NCI-H748 (cell line): ENCODE measurements at regions not wholly inside any gene's neighbourhood (a gene's known extent, or its start where the extent isn't known, plus 50 kb on each side); places are given as distances from the start of the nearest gene placed in this dataset.
"Not testable (repeated sequence)": the region's sequence is repeated elsewhere in the genome, so short reads cannot be mapped to it uniquely, and the experiment has no call there.

Experiments used
- DNase-seq: peaks from one replicate; lab custom pipeline; 2025; ENCODE audit not compliant: unreplicated experiment; lab: John Stamatoyannopoulos, UW

DNA sequence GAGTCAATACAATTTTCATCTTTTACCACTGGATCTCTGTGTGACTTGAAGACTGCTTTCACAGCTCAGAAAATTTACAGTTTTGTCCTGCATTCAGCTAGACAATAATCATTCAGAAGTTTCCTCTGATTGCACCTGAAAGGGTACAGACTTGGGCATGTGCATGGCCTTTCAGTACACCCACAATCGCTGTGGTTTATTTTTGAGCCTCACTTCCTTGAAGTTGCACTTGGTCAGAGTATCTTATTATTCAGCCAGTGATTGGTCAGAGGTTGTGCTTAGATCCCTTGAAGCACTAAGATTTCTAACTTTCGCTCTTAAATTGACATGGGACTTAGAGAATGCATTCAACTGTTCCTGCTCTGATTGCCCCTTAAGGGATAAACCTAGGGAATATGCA, 508.2 kb downstream of the FAM181B start:
- DNase-seq, result no peak

DNA sequence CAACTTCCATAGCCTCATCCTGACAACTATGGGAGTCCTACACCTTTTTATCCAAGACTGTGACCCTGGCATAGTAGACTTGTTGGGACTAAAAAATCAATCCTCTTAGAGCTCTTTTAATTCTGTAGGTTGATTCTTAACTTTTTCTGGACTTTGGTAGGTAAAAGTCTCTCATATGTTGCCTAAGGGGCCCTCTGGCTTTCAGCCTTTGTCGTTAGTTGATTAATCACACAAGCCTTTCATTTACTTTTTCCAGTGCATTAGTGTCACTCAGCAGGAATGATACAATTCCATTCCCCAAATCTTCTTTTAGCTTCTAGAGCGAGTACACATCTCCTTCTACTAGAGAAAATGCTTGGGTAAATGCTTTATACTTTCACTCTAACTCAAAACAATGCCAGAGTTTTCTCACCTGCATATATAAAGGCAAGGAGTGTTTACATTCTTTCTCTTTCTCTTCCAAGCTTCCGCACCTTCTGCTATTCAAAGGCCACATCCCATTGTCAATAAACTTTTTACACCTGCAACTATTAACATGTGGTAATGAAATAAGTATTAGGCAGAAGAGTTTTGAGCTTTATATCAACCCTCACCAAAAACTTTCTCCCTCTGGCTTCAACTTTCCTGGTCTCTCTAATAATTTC, 516.6 kb downstream of the FAM181B start:
- no peak for DNase-seq

DNA sequence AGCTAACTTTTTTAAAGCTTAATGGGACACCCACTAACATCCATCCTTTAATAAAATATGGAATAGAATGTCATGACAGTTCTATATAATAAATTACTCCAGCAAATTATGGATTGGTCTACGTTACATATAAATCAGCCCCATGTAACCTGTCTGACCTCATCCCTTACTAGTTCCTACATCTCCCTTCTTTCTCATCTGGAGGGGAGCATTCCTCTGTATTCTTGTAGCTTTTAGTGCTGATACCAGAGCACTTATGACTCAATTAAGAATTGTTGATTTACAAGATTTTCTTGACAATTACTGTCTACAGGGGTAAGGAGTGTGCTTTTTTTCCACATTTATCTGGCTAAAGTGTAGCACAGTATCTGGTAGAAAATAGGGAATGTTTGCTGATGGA, 523.7 kb downstream of the FAM181B start:
- DNase-seq, result no peak

DNA sequence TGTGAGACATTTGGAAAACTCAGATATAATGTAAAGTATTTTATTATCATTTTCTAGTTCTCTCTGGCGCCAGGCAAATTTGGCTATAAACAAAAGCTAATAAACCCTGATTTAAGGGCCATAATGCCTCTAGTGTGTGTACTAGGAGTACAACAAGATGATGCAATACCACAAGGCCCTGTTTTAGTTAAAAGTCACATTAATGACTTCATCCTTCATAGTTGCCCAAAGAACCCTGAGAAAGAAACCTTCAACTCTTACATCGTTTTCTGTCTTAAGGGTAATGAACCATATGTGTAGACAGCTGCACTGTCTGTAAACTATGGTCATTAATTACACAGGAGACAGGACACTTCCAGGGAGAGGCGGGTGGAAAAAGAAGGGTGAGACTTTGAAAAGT, 538.4 kb downstream of the FAM181B start:
- DNase-seq, result no peak

DNA sequence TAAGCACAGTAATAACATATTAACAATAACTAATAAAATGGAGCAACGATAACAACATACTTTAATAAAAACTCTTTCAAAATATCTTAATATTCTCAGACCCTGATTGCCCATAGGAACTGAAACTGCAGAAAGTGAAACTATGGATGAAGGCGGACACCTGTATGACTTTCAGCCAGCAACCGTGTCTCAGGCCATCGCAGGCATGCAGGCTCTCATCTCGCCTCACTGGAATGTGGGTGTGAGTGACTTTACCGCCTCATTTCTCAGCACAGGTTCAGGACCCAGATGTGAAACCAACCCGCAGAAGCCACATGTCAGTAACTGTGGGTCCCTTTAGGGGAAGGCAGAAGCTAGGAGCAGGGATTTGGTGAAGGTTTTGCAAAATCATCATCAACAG, 539.1 kb downstream of the FAM181B start:
- no peak for DNase-seq

DNA sequence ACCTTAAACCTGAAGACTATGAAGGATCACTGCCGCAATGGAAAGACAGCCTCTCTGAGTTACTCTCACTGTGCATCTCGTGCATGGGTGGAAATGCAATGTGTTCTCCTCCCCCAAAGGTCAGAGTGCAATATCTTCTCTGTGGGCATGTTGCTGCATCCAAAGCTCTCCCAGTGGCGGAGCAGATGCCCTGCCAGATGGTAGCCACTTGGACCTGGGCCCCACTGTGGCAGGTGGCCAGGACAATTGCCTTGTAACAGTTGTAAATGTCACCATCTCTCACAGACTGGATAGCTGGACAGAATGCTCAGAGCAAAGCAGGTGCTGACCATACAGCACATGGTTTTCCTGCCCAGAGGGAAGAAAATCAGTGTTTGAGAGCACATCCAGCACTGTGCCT, 542.0 kb downstream of the FAM181B start:
- no peak for DNase-seq

DNA sequence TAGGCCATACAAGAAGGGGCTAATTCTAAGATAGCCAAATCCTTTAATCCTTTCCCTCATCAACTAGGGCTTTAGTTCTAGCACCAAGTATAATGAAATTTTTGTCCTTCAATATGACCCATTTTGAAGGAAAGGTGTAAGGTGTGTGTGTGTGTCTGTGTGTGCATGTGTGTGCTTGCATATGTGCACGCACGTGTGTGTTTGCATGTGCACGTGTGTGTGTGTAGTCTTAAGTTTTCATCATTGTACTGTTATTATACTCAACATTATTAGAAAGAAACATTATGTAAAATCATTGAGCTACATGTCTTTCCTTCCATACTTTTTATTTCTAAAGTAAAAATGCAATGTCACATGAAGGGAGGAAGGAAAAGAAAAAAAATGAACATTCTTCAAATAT, 547.7 kb downstream of the FAM181B start:
- no peak for DNase-seq

DNA sequence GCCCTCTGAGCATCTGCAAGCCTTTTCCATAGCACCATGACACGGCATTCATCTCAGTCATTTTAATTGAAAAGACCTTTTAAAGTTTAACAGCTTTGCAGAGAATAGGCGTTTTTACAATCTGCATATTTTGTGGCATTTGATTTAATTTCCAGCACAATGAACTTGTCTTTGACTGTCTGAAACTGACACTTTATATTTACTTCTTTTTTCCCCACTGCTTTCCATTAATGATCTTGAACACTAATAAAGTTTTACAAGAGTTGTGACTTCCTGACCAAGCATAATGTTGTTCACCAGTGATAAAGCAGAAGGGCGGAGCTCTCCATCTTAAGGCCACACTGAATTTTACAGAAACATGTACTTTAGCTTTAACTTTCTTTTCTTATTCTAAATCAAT, 548.7 kb downstream of the FAM181B start:
- DNase-seq, result no peak

DNA sequence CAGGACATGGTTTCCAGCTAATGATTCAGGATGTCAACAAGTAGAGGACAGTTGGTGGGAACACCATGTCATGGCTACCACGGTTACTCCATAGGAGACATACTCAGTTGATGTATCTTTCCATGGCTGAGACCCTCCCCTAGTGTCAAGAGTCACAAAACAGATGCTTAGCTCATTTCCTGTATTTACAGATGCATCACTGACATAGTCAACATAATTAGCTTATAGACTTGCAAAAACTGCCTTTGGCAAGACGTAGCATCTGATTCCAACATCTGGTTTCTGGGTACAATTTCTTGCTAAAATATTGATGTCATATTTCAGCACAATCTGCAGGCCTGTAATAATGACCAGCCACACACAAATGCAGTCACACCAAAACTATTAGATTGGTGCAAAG, 550.3 kb downstream of the FAM181B start:
- DNase-seq, result peak; percentile 47

DNA sequence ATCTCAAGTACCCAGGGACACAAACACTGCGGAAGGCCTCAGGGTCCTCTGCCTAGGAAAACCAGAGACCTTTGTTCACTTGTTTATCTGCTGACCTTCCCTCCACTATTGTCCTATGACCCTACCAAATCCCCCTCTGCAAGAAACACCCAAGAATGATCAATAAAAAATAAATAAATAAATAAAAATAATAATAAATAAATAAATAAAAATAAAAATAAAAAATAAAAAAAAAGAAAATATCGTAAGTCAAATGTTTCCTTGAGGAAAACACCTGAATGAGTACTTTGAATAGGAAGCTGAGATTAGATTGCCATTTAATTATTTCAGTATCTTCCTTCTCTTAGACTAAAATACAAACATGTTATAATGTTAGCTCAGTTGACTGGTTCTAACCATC, 551.0 kb downstream of the FAM181B start:
- DNase-seq, result not testable (repeated sequence)

DNA sequence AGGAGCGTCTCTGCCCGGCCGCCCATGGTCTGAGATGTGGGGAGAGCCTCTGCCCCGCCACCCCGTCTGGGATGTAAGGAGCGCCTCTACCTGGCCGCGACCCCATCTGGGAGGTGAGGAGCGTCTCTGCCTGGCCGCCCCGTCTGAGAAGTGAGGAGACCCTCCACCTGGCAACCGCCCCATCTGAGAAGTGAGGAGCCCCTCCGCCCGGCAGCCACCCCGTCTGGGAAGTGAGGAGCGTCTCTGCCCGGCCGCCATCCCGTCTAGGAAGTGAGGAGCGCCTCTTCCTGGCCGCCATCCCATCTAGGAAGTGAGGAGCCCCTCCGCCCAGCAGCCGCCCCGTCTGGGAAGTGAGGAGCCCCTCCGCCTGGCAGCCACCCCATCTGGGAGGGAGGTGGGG, 551.9 kb downstream of the FAM181B start:
- not testable (repeated sequence) for DNase-seq

DNA sequence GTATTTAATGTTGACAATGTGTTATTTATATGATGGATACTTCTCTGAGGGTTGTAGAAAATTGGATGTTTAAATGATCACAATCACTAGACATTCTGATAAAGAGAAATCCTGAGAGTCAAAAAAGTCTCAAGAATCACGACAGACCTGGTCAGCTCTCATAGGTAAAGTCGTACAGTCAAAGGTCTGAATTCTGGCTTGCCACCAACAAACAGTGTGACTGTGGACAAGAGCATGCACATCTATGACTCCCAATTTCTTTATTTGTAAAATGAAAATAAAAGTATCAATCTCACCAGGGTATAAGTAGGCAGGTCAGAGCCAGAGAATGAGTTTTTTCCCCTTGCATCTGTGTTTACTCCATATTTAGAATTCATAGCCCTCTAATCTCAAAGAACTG, 556.7 kb downstream of the FAM181B start:
- no peak for DNase-seq

DNA sequence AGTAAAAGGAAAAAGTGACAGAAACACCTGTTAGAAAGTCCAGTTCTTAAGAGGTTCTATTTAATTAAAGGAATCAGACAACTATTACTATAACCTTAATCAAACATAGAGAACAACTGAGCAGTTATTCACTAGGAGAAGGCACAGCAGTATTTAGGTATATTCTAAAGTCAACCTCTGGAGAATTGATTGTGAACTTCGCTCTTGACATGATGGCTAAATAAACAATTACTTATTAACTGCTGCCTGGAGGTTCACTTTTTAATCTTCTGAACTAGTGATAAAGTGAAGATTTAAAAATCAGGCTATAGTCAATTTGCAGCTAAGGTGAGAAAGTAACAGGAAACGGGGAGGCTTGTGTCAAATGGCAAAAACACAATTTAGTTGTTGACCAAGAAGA, 557.3 kb downstream of the FAM181B start:
- DNase-seq, result peak; percentile 65

DNA sequence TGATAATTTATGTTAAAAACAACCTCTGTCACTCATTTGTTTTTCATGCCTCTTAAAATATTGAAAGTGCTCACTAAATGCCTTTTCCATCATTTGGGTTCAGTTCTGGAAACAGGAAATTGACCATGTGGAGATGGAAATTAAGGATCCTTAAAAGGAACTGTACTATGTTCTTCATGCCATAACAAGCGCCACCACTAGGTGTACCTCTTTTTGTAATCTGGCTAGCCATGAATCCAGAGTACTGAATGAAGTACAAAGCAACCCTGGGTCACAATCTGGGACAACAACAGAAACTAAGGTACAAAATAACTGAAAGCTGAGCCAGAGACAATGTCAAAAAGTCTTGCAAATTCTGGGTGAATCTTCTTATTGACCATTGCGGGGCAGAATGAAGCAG, 559.1 kb downstream of the FAM181B start:
- DNase-seq, result peak; percentile 9

DNA sequence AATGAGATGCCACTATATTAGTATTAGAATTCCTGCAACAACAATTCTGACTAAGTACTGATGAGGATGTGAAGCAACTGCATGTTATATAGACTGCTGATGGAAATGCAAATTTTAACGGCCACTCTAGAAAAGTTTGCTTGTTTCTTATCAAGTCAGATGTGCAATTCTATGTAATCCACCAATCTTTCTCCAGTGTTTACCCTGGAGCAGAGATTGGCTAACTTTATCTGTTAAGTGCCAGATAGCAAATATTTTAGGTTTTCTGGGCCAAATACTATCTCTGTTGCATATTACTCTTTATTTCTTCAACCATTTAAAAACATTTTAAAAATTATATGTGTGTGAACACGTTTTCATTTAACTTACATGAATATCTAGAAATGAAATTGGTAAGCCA, 586.9 kb downstream of the FAM181B start:
- no peak for DNase-seq

DNA sequence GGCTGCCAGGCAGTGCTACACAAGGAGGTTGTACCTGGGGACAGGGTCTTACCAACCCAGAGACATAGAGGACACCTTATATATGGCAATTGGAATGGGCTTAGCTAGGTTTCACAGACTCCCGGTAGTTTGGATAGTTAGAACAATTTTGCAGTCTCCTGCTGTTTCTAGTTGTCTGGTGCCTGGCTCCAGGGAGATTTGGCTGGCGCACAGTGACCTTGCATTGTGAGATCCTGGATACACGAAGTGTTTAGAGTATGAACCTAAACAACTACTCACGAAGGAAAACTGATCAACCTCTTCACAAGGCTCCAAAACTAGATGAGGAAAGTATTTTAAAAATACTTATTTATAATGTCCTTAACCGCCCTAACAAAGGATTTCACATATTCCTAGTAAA, 614.7 kb downstream of the FAM181B start:
- DNase-seq, result no peak

DNA sequence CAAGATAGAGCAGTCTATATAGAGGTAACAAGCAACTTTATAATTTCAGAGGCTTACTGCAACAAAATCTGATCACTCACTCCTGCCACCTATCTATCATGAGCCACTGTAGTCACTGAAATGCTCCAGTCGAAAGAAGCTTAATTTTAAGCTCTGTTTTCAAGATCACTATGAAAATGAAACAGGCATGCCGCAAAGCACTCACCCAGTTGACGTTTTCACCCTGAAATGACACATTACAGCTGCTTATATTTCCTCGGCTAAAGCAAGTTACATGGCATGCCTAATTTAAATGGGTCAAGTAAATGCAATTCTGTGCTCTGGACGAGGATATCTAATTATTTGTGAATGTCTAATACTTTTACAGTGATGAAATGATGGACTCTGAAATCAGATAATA, 616.3 kb downstream of the FAM181B start:
- no peak for DNase-seq

DNA sequence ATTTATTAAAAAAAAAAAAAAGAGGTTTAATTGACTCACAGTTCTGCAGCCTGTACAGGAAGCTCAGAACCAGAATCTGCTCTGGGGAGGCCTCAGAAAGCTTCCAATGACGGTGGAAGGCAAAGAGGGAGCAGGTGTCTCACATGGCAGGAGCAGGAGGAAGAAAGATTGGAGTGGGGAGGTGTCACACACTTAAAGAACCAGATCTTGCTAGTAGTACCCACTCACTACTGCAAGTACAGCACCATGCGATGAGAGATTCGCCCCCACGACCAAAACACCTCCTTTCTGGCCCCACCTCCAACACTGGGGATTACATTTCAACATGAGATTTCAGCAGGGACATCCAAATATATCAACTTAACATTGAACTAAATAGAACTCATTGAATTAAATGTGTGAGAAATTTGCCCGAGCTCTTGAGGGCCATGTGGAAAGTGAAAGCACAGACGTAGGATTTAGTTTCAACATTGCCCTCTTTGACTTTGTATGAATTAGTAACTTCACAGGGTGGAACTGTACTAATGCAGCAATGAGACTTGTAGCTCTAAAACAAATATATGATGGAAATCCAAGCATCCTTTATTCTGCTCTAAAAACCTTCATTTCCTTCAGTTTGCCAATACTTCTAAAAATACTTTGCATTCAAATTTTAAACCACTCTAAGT, 628.2 kb downstream of the FAM181B start:
- DNase-seq, result no peak

DNA sequence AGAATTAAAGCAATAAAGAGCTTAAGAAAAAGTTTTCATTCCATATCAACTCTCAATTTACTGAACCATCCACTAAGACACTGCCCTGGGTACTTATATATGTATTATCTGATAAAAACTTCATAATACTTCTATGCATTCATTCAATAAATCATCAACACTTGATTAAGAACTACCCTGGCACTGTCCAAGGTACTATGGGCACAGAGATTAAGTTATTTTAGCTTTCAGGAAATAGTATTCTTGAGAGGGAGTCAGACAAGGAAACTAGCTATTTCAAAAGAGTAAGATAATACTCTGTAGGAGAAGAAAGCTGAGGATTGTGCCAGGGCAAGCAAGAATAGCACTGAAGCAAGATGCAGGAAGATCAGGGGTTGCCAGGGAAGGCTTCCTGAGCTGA, 640.8 kb downstream of the FAM181B start:
- DNase-seq, result no peak

DNA sequence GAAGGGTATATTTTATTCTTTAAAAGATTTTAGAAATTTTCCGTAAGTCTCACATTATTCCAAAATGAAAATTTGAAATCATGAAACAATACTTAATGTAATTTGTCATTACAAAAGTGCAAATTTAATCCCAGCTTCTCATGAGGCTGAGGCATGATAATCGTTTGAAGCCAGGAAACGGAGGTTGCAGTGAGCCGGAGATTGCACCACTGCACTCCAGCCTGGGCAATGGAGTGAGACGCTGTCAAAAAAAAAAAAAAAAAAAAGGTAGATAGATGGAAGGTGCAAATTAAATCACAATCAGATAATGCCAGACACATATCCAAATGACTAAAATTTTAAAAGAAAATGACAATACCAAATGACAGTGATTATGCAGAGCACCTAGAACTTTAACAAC, 644.2 kb downstream of the FAM181B start:
- DNase-seq, result no peak

DNA sequence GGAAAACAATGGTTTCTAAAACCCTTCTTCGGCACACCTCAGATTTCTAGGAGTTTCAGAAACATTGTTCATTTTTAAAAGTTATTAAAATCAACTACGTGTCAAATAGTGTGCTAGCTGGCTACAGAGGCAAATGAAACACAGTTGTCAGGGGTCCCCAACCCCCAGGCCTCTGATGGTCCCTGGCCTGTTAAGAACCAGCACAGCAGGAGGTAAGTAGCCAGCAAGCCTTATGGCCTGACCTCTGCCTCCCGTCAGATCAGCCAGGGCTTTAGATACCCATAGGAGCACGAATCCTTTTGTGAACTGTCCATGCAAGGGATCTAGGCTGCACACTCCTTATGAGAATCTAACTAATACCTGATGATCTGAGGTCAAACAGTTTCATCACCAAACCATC, 648.2 kb downstream of the FAM181B start:
- no peak for DNase-seq

DNA sequence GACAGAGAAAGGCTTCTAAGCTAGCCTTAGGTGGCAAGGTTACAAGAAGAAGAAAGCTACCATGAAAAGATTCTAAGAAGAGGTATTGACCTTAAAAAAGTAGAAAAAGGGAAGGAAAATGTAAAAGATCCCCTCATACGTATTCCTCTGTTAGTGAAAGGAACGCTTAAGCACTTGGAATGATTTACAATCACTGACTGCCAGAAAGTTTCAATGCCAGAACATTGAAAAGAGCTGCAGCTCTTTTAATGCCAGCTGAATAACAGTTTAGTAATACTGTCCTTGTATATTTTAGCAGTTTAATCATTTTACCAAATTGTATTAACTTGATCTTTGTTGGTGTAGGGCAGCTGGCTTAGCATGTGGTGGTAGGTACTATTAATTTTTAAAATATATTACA, 650.7 kb downstream of the FAM181B start:
- no peak for DNase-seq

DNA sequence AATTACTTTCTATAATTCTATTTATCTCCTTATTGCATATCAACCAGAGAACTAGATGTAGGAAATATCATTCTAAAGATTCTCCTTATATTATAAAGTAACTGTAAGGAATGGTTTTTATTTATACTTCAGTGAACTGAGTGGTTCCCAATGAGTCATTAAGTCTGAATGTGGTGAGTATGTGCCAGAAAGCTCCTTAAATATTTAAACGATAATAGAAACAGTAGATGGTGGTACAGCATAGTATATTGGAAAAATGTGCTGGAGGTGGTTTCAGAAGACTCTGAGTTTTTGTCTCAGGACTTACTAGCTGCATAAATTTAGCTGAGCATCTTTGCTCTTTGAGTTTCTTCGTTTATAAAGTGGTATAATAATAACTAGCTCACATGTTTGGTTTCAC, 653.5 kb downstream of the FAM181B start:
- DNase-seq, result peak; percentile 35
